ENCODE measurements at regions not wholly inside any gene's neighbourhood (a gene's known extent, or its start where the extent isn't known, plus 50 kb on each side); places are given as distances from the start of the nearest gene placed in this dataset.
A peak's percentile ranks its signal among the peaks of the same experiment; 100 is the strongest.
"Not testable (repeated sequence)": the region's sequence is repeated elsewhere in the genome, so short reads cannot be mapped to it uniquely, and the experiment has no call there.

DNA sequence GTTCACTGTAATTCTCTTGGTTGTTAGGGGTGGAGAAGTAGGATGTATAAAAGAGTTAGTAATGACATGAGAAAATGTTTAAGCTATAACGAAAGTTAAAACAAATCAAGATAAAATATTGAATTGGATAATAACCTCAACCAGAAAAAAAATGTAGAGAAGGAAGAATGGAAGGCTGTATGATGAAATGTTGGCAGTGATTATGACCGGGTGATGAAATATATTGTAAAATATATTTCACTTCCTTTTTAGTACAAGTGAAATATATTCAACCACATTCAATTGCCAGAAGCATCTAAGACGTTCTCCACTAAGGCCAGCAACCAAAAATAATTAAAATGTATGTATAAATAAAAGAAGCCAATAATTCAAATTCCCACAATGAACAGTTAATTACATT lies 309.3 kb upstream of the FGF13 start:
- no peak for DNase-seq

- DNase-seq: no peak
These were observed 306.9 kb upstream of the FGF13 start for GRCh38 chrX:139018436-139018835.

DNA sequence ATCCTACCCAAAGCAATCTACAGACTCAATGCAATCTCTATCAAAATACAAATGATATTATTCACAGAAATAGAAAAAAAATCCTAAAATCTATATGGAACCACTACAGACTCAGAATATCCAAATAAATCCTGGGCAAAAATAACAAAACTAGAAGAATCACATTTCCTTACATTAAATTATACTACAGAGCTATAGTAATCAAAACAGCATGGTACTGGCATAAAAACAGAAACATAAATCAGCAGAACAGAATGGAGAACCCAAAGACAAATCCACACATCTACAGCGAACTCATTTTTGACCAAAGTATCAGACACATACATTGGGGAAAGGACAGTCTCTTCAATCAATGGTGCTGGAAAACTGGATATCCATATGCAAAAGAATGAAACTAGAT lies 304.1 kb upstream of the FGF13 start:
- DNase-seq: no peak

DNA sequence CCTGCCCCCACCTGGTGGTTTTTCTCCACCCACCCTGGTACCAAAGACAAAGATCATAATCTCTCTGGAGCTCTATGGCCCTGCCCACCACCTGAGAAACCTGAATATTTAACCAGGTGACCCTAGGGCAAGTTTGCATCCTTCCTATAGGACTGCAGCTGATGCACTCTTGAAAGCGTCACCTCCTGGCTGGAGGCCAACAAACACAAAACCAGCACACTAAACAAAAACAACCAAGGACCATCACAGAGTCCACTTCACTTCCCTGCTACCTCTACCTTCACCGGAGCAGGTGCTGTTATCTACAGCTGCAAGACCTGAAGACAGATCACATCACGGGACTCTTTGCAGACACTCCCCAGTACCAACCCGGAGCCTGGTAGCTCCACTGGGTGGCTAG lies 296.7 kb upstream of the FGF13 start:
- no peak for DNase-seq

GRCh38 chrX:139003856-139004527 lies 292.5 kb upstream of the FGF13 start:
- DNase-seq: not testable (repeated sequence)

GRCh38 chrX:139002319-139002718 lies 290.8 kb upstream of the FGF13 start:
- DNase-seq: peak; percentile 1

DNA sequence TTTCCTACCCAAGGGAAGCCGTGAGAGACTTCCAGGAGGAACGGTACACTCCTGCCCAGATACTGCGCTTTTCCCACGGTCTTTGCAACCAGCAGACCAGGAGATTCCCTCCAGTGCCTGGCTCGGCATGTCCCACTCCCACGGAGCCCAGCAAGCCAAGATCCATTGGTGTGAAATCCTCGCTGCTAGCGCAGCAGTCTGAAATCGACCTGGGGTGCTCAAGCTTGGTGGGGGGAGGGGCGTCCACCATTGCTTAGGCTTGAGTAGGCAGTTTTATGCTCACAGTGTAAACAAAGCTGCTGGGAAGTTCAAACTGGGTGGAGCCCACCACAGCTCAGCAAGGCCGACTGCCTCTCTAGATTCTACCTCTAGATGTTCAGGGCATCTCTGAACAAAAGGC lies 284.8 kb upstream of the FGF13 start:
- no peak for DNase-seq

DNA sequence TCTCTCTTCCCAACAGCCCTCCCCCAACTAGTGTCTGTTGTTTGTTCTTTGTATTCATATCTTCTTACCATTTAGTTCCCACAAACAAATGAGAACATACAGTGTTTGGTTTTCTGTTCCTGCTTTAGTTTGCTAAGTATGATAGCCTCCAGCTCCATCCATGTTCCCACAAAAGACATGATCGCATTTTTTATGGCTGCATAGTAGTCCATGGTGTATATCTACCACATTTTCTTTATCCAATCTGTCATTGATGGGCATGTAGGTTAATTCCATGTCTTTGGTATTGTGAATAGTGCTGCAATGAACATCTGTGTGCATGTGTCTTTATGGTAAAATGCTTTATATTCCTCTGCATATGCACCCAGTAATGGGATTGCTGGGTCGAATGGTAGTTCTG lies 283.9 kb upstream of the FGF13 start:
- DNase-seq: no peak

DNA sequence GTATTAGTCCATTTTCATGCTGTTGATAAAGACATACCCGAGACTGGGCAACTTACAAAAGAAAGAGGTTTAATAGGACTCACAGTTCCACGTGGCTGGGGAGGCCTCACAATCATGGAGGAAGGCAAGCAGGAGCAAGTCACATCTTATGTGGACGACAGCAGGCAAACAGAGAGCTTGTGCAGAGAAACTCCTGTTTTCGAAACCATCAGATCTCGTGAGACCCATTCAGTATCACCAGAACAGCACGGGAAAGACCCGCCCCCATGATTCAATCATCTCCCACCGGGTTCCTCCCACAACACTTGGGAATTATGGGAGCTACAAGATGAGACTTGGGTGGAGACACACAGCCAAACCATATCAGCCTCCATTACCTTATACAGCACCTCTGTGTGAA lies 278.9 kb upstream of the FGF13 start:
- not testable (repeated sequence) for DNase-seq

DNA sequence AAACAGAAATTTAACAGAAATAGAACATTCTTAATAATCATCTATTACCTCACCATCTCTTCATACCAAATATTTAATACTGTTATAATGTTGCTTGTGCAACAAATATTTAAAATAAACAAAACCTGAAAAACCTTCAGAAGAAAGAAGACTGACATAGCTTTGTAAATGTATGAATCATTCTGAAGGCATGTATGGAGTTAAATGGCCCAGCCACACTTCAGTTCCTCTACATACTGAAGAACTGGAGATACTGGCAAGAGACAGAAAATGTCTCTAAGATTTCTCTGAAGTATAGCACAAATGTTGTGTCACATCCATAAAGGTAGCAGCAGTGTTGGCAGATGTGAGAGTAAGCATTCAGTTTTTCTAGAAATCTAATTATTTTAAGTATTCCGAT lies 275.3 kb upstream of the FGF13 start:
- no peak for DNase-seq

DNA sequence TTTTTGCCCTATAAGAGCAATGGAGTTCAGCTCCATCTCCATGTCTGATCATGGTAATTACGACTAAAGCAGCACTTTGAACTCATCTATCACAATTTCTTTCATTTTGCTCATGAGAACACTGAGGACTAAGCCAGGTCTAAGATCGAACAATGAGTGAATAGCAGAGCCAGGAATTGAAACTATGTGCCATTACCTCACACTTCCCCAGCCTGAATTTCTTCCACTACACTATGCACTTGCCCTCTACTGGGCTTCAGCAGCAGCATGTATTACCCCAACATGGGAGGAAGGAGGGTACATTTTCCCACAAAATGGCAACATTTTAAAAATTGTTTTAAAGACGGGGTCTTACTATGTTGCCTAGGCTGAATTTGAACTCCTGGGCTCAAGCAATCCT lies 274.7 kb upstream of the FGF13 start:
- DNase-seq: no peak

GRCh38 chrX:138982365-138982764 lies 270.8 kb upstream of the FGF13 start:
- DNase-seq: no peak

DNA sequence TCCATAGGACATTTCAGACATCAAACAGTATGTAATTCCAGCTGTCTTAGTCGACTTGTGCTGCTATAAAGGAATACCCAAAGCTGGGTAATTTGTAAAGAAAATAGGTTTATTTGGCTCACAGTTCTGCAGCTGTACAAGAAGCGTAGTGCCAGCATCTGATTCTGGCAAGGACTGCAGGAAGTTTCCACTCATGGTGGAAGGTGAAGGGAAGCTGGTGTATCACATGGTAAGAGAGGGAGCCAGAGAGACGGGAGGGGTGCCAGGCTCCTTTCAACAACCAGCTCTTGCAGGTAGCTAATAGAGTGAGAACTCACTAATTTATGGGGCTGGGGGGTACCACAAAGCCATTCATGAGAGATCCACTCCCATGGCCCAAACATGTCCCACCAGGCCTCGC lies 253.0 kb upstream of the FGF13 start:
- peak; percentile 26 for DNase-seq

GRCh38 chrX:138962419-138962818 lies 250.9 kb upstream of the FGF13 start:
- not testable (repeated sequence) for DNase-seq

GRCh38 chrX:138954976-138955375 lies 243.5 kb upstream of the FGF13 start:
- no peak for DNase-seq

DNA sequence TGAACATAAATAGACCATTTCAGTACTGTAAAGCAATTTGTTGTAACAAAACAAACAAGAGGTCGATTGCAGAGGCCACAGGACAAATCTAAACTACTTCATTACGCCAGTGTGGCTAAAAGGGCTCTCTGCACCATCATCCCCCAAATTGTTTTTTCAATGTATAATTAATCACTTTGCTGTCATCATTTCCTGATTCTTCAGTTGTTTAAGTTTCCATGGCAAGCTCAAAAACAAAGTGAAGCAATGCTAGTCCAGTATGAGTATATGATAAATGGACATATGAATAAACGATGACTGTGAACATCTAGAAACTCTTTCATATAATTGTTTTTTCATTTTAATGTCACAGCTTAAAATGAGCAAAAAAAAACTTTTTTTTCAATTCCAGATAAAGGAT lies 235.4 kb upstream of the FGF13 start:
- no peak for DNase-seq

GRCh38 chrX:138945219-138945618 lies 233.7 kb upstream of the FGF13 start:
- no peak for DNase-seq

DNA sequence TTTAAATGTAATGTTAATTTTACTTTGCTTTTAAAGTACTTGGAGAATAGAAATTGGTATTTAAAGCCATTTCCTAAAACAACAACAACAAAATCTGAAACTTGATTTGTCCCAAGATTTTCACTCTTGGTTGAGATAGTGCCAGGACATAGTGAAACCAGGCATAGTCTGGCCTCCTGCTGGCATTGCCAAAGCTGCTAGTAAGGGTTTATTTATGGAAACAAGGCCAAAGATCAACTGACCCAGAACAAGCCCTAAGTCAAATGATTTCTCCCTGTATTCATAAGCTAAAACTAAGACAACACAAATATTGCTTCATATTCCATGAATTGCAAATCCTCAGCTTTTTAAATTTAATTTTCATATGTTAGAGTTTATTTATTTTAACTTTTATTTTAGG lies 227.5 kb upstream of the FGF13 start:
- DNase-seq: no peak

DNA sequence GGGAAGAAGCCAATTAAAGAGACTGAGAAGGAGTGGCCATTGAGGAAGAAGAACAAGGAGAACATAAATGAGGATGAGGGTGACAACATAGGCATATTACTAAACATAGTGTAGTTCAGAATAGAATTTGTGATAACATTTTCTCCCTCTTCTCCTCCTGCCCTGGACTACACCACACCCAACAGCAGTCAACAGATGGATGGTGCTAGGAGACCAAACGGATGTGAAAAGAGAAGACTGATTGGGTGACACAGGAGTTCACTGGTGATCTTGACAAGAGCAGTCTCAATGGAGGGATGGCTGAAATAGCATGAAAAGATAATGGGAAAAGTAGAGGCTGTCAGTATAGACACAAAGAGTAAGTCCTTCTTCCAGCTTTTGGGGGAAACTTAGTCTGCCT lies 226.5 kb upstream of the FGF13 start:
- DNase-seq: no peak

DNA sequence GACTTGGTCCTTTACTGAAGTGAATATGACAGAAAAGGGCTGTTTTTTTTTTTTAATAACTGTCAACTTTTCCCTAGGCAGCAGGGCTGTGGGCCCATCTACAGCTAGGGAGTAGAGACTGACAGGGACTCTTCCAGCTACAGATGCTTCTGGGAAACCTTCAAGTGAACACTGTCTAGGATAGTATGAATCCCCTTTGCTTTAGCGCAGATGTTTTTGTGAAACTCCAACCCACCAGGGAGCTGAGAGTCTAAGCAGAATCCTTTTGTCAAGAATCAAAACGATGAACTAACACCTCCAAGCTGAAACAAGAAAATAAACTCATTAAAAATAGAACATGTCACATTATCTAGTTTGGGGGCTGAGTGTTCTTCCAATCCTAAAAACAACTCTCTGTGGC lies 219.7 kb upstream of the FGF13 start:
- DNase-seq: no peak

DNA sequence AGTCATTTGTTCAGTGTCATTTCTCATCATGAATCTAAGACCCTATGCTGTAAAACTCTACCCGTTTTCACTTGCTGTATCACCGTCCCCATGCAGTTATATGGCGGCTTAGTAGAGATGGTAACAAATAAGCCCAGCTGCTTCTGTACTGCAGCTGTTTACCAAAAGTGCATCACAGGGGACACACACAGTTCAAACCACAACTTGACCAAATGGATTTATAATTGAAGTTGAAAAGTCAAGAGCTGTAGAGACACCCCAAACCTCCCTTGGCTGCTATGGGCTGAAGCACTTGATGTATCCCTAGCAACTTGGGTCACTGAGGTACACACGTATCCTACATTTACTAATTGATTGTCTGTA lies 219.0 kb upstream of the FGF13 start:
- DNase-seq: no peak

DNA sequence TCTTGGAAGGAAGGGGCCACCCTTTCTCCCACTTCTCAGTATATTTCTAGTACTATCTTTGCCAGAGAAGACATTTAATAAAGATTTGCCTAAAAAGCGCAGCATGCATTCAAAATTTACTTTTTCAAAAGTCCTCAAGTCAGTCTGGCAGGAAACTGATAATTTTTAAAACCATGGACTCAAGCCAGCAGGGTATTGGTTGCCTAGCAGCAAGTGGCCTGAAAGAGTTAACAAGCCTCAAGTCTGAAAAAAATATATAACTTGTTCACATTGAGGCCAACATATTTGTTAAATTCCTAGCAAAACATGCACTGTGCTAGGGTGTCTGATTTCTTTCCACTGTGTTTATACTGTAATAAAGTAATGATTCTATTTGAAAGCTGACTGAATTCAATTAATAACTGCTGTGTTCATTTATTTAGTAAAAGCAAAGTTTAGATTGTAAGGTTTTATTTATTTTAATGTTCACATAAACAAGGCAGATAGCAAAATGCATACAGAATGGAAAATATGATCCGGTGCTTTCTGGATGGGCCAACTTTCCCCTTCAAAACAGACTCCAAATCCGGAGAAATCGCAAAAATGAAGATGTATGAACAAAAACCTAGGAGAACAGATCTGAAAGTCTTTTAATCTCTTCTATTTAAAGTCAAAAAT lies 218.5 kb upstream of the FGF13 start:
- DNase-seq: no peak

GRCh38 chrX:138928737-138929459 lies 217.4 kb upstream of the FGF13 start:
- DNase-seq: no peak

DNA sequence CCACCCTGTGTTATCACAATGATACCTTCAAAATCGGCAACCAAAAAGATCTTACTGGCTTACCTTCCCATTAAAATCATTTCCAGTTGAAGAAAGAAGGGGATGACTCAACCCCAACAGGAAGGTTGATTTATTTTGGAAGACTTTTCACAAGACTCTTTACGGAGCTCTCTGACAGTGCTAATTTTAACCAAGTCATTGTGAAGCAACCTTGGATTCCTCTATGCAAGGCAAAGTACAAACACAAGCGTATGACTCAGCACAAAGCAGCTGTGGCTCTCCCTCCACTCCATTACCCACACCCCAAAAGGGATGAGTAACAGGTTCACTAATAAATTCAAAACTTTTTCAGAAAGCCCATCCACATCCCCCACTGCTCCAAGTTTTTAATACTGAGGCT lies 213.8 kb upstream of the FGF13 start:
- no peak for DNase-seq

GRCh38 chrX:138923805-138924204 lies 212.3 kb upstream of the FGF13 start:
- no peak for DNase-seq
